Neuron (in vitro differentiated cells): ENCODE measurements at regions not wholly inside any gene's neighbourhood (a gene's known extent, or its start where the extent isn't known, plus 50 kb on each side); places are given as distances from the start of the nearest gene placed in this dataset.

ENCODE experiments used
- H2AFZ ChIP-seq: one replicate; pipeline ENCODE4 v1.6.1; 2013; ENCODE audit warnings: low read depth, mild to moderate bottlenecking, inconsistent platforms, low read length, moderate library complexity
- H3K27me3 ChIP-seq: one replicate; pipeline ENCODE4 v1.6.1; 2013; ENCODE audit warnings: low read length; ENCODE audit not compliant: insufficient read depth
- H3K36me3 ChIP-seq: one replicate; pipeline ENCODE4 v1.6.1; 2013; ENCODE audit warnings: low read length; ENCODE audit not compliant: insufficient read depth
- H3K4me1 ChIP-seq: one replicate; pipeline ENCODE4 v1.6.1; 2013; ENCODE audit warnings: low read length; ENCODE audit not compliant: insufficient read depth
- H3K4me3 ChIP-seq: 2 replicates; pipeline ENCODE4 v1.5.1; 2013; ENCODE audit warnings: mild to moderate bottlenecking, low read length, moderate library complexity
- H3K9me3 ChIP-seq: one replicate; pipeline ENCODE4 v1.6.1; 2013; ENCODE audit warnings: low read length

DNA sequence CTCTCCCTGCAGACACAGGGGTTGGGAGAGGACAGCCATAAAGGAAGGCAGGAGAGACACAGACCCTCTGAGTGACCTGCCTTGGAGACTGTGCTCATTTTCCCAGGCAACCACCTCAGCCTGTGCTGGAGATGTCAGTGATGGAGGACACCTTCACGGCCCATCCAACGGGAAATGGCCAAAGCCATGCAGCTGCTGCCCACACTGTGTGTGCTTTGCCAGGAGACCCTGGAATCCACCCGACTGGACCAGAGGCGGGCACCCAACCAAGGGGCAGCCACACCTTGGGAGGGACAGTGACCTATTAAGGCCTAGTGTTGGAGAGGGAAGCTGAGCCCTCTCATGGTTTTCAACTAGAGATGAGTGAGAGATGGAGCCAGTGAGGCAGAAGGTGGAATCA is 192.5 kb downstream of the SMAD2 start:
- Histone ChIP-seq H3K9me3 (no peaks in the 10 kb centered on the region), H3K27me3 (no peaks in the 10 kb centered on the region), H3K36me3 (no peaks in the 10 kb centered on the region), H3K4me1 (no peaks in the 10 kb centered on the region), H2AFZ (no peak overlapping the region), H3K4me3 (no peak overlapping the region)

- no peaks in the 10 kb centered on the region for H3K27me3 ChIP-seq
- H3K4me1 ChIP-seq = no peaks in the 10 kb centered on the region
- no peaks in the 10 kb centered on the region for H3K9me3 ChIP-seq
- H2AFZ ChIP-seq = no peak overlapping the region
- no peak overlapping the region for H3K4me3 ChIP-seq
- H3K36me3 ChIP-seq = no peaks in the 10 kb centered on the region
Measured at GRCh38 chr18:47737198-47737830, 193.1 kb downstream of the SMAD2 start.

GRCh38 chr18:47736376-47737140 is 193.9 kb downstream of the SMAD2 start:
- no peaks in the 10 kb centered on the region for H3K4me1 ChIP-seq
- H3K27me3 ChIP-seq = no peaks in the 10 kb centered on the region
- no peak overlapping the region for H3K4me3 ChIP-seq
- no peaks in the 10 kb centered on the region for H3K36me3 ChIP-seq
- H3K9me3 ChIP-seq = no peaks in the 10 kb centered on the region
- H2AFZ ChIP-seq = no peak overlapping the region

GRCh38 chr18:47735041-47735702 is 195.3 kb downstream of the SMAD2 start:
- H3K9me3 ChIP-seq = no peaks in the 10 kb centered on the region
- no peak overlapping the region for H3K4me3 ChIP-seq
- no peaks in the 10 kb centered on the region for H3K27me3 ChIP-seq
- no peak overlapping the region for H2AFZ ChIP-seq
- no peaks in the 10 kb centered on the region for H3K4me1 ChIP-seq
- H3K36me3 ChIP-seq = no peaks in the 10 kb centered on the region

GRCh38 chr18:47731276-47731675 is 199.2 kb downstream of the SMAD2 start:
- Histone ChIP-seq H2AFZ (no peak overlapping the region), H3K27me3 (no peaks in the 10 kb centered on the region), H3K4me3 (no peak overlapping the region), H3K36me3 (no peaks in the 10 kb centered on the region), H3K9me3 (no peaks in the 10 kb centered on the region), H3K4me1 (no peaks in the 10 kb centered on the region)

DNA sequence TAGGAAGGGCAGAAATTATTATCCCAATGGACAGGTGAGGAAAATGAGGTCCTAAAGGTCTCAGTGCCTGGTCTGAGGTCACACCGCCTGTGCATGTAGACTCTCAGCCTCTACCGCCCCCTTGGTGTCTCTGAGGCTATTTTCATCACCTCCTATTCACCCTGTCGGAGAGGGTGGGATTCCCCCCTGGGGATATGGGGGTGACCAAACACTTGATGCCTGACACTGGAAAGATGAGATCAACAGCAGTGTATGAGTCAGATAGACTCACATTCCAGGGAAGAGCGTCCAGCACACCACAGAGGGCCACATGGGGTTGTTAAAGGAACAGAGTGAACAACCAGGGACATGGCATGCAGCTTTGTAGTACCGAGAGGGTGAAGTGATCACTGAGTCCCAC is 199.7 kb downstream of the SMAD2 start:
- Histone ChIP-seq H3K27me3 (no peaks in the 10 kb centered on the region), H2AFZ (no peak overlapping the region), H3K9me3 (no peaks in the 10 kb centered on the region), H3K36me3 (no peaks in the 10 kb centered on the region), H3K4me3 (no peak overlapping the region), H3K4me1 (no peaks in the 10 kb centered on the region)

GRCh38 chr18:47729356-47729755 is 201.1 kb downstream of the SMAD2 start:
- H3K27me3 ChIP-seq = no peaks in the 10 kb centered on the region
- H2AFZ ChIP-seq = no peak overlapping the region
- no peaks in the 10 kb centered on the region for H3K36me3 ChIP-seq
- no peak overlapping the region for H3K4me3 ChIP-seq
- H3K4me1 ChIP-seq = no peaks in the 10 kb centered on the region
- no peaks in the 10 kb centered on the region for H3K9me3 ChIP-seq

GRCh38 chr18:47728921-47729320 is 201.5 kb downstream of the SMAD2 start:
- Histone ChIP-seq H3K9me3 (no peaks in the 10 kb centered on the region), H2AFZ (no peak overlapping the region), H3K36me3 (no peaks in the 10 kb centered on the region), H3K27me3 (no peaks in the 10 kb centered on the region), H3K4me3 (no peak overlapping the region), H3K4me1 (no peaks in the 10 kb centered on the region)

- no peak overlapping the region for H2AFZ ChIP-seq
- no peaks in the 10 kb centered on the region for H3K4me1 ChIP-seq
- H3K27me3 ChIP-seq = no peaks in the 10 kb centered on the region
- no peak overlapping the region for H3K4me3 ChIP-seq
- no peaks in the 10 kb centered on the region for H3K9me3 ChIP-seq
- no peaks in the 10 kb centered on the region for H3K36me3 ChIP-seq
Measured at GRCh38 chr18:47727409-47727808, 203.1 kb downstream of the SMAD2 start.

DNA sequence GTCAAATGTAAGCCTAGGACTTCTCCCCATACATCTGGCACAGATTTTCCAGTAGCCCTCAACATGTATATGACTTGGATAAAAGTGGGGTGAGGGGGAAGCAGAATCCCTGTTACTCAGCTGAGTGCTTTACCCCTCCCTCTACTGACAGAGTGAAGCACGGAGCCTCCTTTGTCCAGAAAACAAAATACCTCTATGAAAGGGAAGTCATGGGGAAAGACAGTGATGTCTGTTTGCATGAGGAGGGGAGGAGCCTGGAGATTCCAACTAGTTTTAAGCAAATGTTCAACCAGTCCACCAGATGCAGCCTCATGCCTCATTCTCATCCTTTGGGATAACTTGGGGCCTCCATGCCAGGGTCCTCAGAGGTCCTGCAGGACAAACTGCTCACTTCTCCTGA is 203.9 kb downstream of the SMAD2 start:
- Histone ChIP-seq H3K27me3 (no peaks in the 10 kb centered on the region), H3K4me1 (no peaks in the 10 kb centered on the region), H3K36me3 (no peaks in the 10 kb centered on the region), H3K9me3 (no peaks in the 10 kb centered on the region), H2AFZ (no peak overlapping the region), H3K4me3 (no peak overlapping the region)

DNA sequence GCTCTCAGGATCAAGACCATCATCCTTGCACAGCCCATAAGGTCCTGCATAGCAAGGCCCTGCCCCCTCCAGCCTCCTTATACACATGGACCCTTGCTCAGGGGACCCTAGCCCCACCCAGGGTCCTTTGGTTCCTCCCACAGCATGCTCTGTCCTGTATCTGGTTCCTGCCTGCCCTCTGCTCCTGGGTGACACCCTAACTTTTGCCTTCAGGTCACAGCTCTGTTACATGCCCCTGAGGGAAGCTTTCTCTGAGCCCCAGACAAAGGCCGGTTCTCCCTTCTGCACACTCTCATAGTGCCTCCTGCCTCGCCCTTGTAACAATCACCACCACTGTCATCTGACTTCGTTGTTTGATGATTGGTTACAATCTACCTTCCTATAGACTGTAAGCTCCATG is 204.8 kb downstream of the SMAD2 start:
- H3K36me3 ChIP-seq = no peaks in the 10 kb centered on the region
- no peak overlapping the region for H3K4me3 ChIP-seq
- no peaks in the 10 kb centered on the region for H3K9me3 ChIP-seq
- no peaks in the 10 kb centered on the region for H3K4me1 ChIP-seq
- no peak overlapping the region for H2AFZ ChIP-seq
- H3K27me3 ChIP-seq = peaks cover 2% of the 10 kb centered on the region

GRCh38 chr18:47724186-47724975 is 206.1 kb downstream of the SMAD2 start:
- Histone ChIP-seq H3K36me3 (no peaks in the 10 kb centered on the region), H3K4me3 (no peak overlapping the region), H3K4me1 (no peaks in the 10 kb centered on the region), H3K9me3 (no peaks in the 10 kb centered on the region), H3K27me3 (peaks cover 4% of the 10 kb centered on the region), H2AFZ (no peak overlapping the region)

DNA sequence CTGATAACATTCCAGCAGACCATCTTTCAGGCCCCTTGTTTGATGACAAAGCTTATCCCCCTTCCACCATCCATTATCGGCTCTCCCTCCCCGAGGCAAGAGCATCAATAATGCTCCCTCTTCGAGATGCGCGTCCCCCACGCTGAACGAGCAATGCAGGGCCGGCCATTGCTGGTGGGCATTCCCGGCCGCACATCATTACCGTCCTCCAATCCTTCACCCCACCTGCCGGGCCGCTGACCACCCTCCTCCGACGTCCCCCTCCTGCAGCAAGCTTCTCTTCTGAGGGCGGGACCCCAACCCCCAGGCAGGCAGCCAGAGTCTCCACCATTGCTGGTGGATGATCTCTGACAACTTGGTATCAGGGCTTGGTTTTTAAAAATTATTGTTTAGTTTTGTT is 208.6 kb downstream of the SMAD2 start:
- no peak overlapping the region for H3K4me3 ChIP-seq
- no peak overlapping the region for H2AFZ ChIP-seq

More for the DNA sequence above, 208.6 kb downstream of the SMAD2 start:
- Histone ChIP-seq H3K4me1 (no peaks in the 10 kb centered on the region), H3K9me3 (no peaks in the 10 kb centered on the region), H3K36me3 (no peaks in the 10 kb centered on the region), H3K27me3 (peaks cover 4% of the 10 kb centered on the region)
